HCT116 (cell line): ENCODE measurements at regions not wholly inside any gene's neighbourhood (a gene's known extent, or its start where the extent isn't known, plus 50 kb on each side); places are given as distances from the start of the nearest gene placed in this dataset.

Experiments
- ATAC-seq: fragments of 200-7000 bp; cut with Tn5 transposase; 2 replicates; pipeline ENCODE4 v1.9.1; 2020; ENCODE audit warnings: mild to moderate bottlenecking, moderate library complexity
- BruUV-seq: library from RNA; stranded (reverse); fragments of 400-500 nt; replicated peaks from 2 replicates; lab custom pipeline; 2021; lab: Mats Ljungman, UMichigan
- CTCF ChIA-PET: fragments of 300-600 bp; sonication (Branson Sonifier 250); formaldehyde crosslinking; loops from one replicate; lab custom pipeline; 2021; ENCODE audit warnings: antibody characterized with exemption; lab: Charles Lee
- POLR2A ChIA-PET: fragments of 300-600, 350-600 bp; sonication (Branson Sonifier 250); formaldehyde crosslinking; loops from one replicate; lab custom pipeline; 2021; ENCODE audit warnings: antibody characterized with exemption; lab: Charles Lee
- RAD21 ChIA-PET, 2 experiments: fragments of 300-600 bp; sonication (Branson Sonifier 250); formaldehyde crosslinking; loops; one replicate each; lab custom pipeline; 2023; ENCODE audit warnings: low total read pairs in 2 of 2; ENCODE audit not compliant: uncharacterized antibody in 2 of 2, unreplicated experiment in 2 of 2, low non-redundant PET in 1 of 2; lab: Charles Lee
- DNase-seq: peaks from one replicate; pipeline ENCODE4 v3.0.0-alpha.2; 2010; ENCODE audit warnings: low read depth, low spot score
- H2AFZ ChIP-seq: fragments of 200-600 bp; shearing (Covaris generic), sonication (generic); 2 replicates; pipeline ENCODE4 v1.6.1; 2017; ENCODE audit warnings: low read depth, mixed run types, mixed read lengths, antibody characterized with exemption, low read length; ENCODE audit not compliant: poor library complexity, severe bottlenecking
- H3K27ac ChIP-seq: 2 replicates; pipeline ENCODE4 v1.5.1; 2012; ENCODE audit warnings: low read depth, low read length
- H3K27me3 ChIP-seq: fragments of 200-600 bp; sonication (generic); 2 replicates; pipeline ENCODE4 v1.6.1; 2016; ENCODE audit warnings: mixed run types, low read length, mixed read lengths; ENCODE audit not compliant: insufficient read depth
- H3K36me3 ChIP-seq, 2 experiments: fragments of 200-500 bp in 1 of 2; fragments of 200-600 bp in 1 of 2; sonication (Bioruptor generic) in 1 of 2; sonication (generic) in 1 of 2; 2 replicates each; pipeline versions ENCODE4 v1.5.1 to v1.6.1; 2014 to 2016; ENCODE audit warnings: low read length in 2 of 2, inconsistent platforms in 1 of 2, mixed read lengths in 1 of 2, mixed run types in 1 of 2; ENCODE audit not compliant: insufficient read depth in 2 of 2, control insufficient read depth in 1 of 2
- H3K4me1 ChIP-seq, 2 experiments: fragments of 200-600 bp in 1 of 2; sonication (generic) in 1 of 2; 2 replicates each; pipeline versions ENCODE4 v1.5.1 to v1.6.1; 2012 to 2017; ENCODE audit warnings: low read length in 2 of 2, inconsistent platforms in 1 of 2, mild to moderate bottlenecking in 1 of 2, mixed read lengths in 1 of 2, mixed run types in 1 of 2, moderate library complexity in 1 of 2; ENCODE audit not compliant: insufficient read depth in 2 of 2, control insufficient read depth in 1 of 2
- H3K4me2 ChIP-seq: fragments of 200-600 bp; sonication (generic); 2 replicates; pipeline ENCODE4 v1.6.1; 2017; ENCODE audit warnings: mixed run types, low read length, mixed read lengths
- H3K4me3 ChIP-seq, 2 experiments: fragments of 200-600 bp in 1 of 2; sonication (generic) in 1 of 2; replicated peaks in 1 of 2; 2 replicates each; pipeline ENCODE4 v1.5.1; 2011 to 2016; ENCODE audit warnings: low read length in 2 of 2, control low read depth in 1 of 2, low read depth in 1 of 2, mild to moderate bottlenecking in 1 of 2, mixed read lengths in 1 of 2, mixed run types in 1 of 2
- H3K79me2 ChIP-seq: fragments of 200-600 bp; sonication (generic); 2 replicates; pipeline ENCODE4 v1.6.1; 2017; ENCODE audit warnings: mild to moderate bottlenecking, mixed run types, low read length, moderate library complexity, mixed read lengths; ENCODE audit not compliant: insufficient read depth
- H3K9ac ChIP-seq: fragments of 200-600 bp; sonication (generic); 2 replicates; pipeline ENCODE4 v1.6.1; 2016; ENCODE audit warnings: low read length, mixed read lengths
- H3K9me2 ChIP-seq: fragments of 200-600 bp; sonication (generic), shearing (Covaris generic); 2 replicates; pipeline ENCODE4 v1.6.1; 2017; ENCODE audit warnings: mixed run types, mild to moderate bottlenecking, moderate library complexity; ENCODE audit not compliant: insufficient read depth
- H3K9me3 ChIP-seq, 2 experiments: fragments of 200-500 bp in 1 of 2; fragments of 200-600 bp in 1 of 2; sonication (Bioruptor generic) in 1 of 2; sonication (generic) in 1 of 2; 2 replicates each; pipeline ENCODE4 v1.6.1; 2014 to 2017; ENCODE audit warnings: low read length in 2 of 2, mixed read lengths in 2 of 2, inconsistent platforms in 1 of 2, low read depth in 1 of 2, mild to moderate bottlenecking in 1 of 2, mixed run types in 1 of 2, moderate library complexity in 1 of 2; ENCODE audit not compliant: control insufficient read depth in 1 of 2, insufficient read depth in 1 of 2
- H4K20me1 ChIP-seq: fragments of 200-600 bp; sonication (generic), shearing (Covaris generic); 2 replicates; pipeline ENCODE4 v1.6.1; 2017; ENCODE audit warnings: mixed run types, mild to moderate bottlenecking, moderate library complexity; ENCODE audit not compliant: insufficient read depth
- ATF3 ChIP-seq: IDR thresholded peaks from 2 replicates; pipeline ENCODE4 v1.6.1; 2012
- CEBPB ChIP-seq: IDR thresholded peaks from 2 replicates; pipeline ENCODE4 v1.6.1; 2012; ENCODE audit warnings: low read depth
- CTCF ChIP-seq, 3 experiments: fragments of 200-600 bp in 1 of 3; sonication (generic) in 1 of 3; IDR thresholded peaks in 2 of 3; conservative IDR thresholded peaks in 1 of 3; 2 replicates each; pipeline ENCODE4 v1.5.1; 2012 to 2017; ENCODE audit warnings: low read depth in 2 of 3, low read length in 2 of 3, antibody characterized with exemption in 1 of 3, borderline replicate concordance in 1 of 3, control low read depth in 1 of 3, mild to moderate bottlenecking in 1 of 3, mixed read lengths in 1 of 3, mixed run types in 1 of 3, moderate library complexity in 1 of 3; ENCODE audit not compliant: insufficient read depth in 1 of 3
- EGR1 ChIP-seq: IDR thresholded peaks from 2 replicates; pipeline ENCODE4 v1.6.1; 2012; ENCODE audit warnings: low read depth
- ELF1 ChIP-seq: IDR thresholded peaks from 2 replicates; pipeline ENCODE4 v1.6.1; 2012; ENCODE audit warnings: low read depth, borderline replicate concordance
- EZH2 ChIP-seq: fragments of 200-600 bp; sonication (generic); IDR thresholded peaks from 2 replicates; pipeline ENCODE4 v1.6.1; 2017; ENCODE audit warnings: antibody characterized with exemption, mixed run types
- EZH2phosphoT487 ChIP-seq: fragments of 200-600 bp; IDR thresholded peaks from 2 replicates; pipeline ENCODE4 v1.6.1; 2018; ENCODE audit warnings: antibody characterized with exemption, borderline replicate concordance
- FOSL1 ChIP-seq: IDR thresholded peaks from 2 replicates; pipeline ENCODE4 v1.6.1; 2012; ENCODE audit warnings: low read depth
- JUND ChIP-seq: IDR thresholded peaks from 2 replicates; pipeline ENCODE4 v1.6.1; 2012
- POLR2AphosphoS5 ChIP-seq: IDR thresholded peaks from 2 replicates; pipeline ENCODE4 v1.6.1; 2011; ENCODE audit warnings: mild to moderate bottlenecking, low read depth, low read length, moderate library complexity
- RAD21 ChIP-seq: IDR thresholded peaks from 2 replicates; pipeline ENCODE4 v1.6.1; 2012; ENCODE audit warnings: low read depth, mild to moderate bottlenecking
- SP1 ChIP-seq: IDR thresholded peaks from 2 replicates; pipeline ENCODE4 v1.6.1; 2012; ENCODE audit warnings: low read depth
- SRF ChIP-seq: IDR thresholded peaks from 2 replicates; pipeline ENCODE4 v1.6.1; 2012; ENCODE audit warnings: low read depth
- TCF7L2 ChIP-seq: IDR thresholded peaks from 2 replicates; pipeline ENCODE4 v1.7.0; 2011; ENCODE audit warnings: borderline replicate concordance, inconsistent platforms; ENCODE audit not compliant: insufficient read depth, insufficient read length; ENCODE audit errors: extremely low read depth
- YY1 ChIP-seq: IDR thresholded peaks from 2 replicates; pipeline ENCODE4 v1.6.1; 2011; ENCODE audit warnings: low read length, low read depth, moderate library complexity, mild to moderate bottlenecking; ENCODE audit not compliant: insufficient replicate concordance; ENCODE audit errors: extremely low read depth
- ZFX ChIP-seq: fragments of 450-650 bp; IDR thresholded peaks from 2 replicates; pipeline ENCODE4 v1.6.1; 2017
- ZNF274 ChIP-seq: fragments of 200-500 bp; sonication (Bioruptor generic); IDR thresholded peaks from 2 replicates; pipeline ENCODE4 v1.6.1; 2014; ENCODE audit warnings: mild to moderate bottlenecking, low read depth, low read length, inconsistent platforms
- intact Hi-C: fragments of 100-400 bp; cut with micrococcal nuclease; formaldehyde crosslinking; loops from 2 replicates; pipeline ENCODE4 v1.10.0; 2022
- TF ChIP-seq, protein P1 (sequence below): IDR thresholded peaks from 2 replicates; pipeline ENCODE4 v1.6.1; 2012
- TF ChIP-seq, protein P2 (sequence below): IDR thresholded peaks from 2 replicates; pipeline ENCODE4 v1.6.1; 2011; ENCODE audit warnings: mild to moderate bottlenecking, low read length, moderate library complexity; ENCODE audit not compliant: insufficient replicate concordance; ENCODE audit errors: extremely low read depth

DNA sequence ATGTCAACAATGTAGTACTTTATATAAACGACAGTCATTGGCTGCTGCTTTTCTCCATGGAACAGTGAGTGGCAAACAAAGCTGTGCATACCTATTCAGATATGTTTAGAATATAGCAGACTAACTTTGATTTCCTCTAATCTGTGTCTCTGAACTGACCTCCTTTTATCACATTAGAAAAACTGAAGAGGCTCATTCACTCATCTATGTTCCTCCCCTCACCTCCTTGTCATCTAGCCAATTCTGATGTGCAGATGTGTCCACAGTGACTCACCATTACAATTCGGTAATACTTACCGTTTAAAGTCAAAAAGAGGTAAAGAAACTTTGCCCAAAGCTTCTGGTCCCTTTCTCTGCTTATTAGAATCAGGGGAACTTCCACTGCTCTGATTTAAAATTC lies 51.5 kb upstream of the RPS13 start:
- TF ChIP-seq JUND (no peak), SP1 (no peak), EZH2phosphoT487 (no peak), TCF7L2 (no peak), POLR2AphosphoS5 (no peak), ZFX (no peak), YY1 (no peak), SRF (no peak), FOSL1 (no peak), ELF1 (no peak), CTCF (IDR thresholded peaks at IDR 0.05 in 2 of 3, conservative IDR thresholded peaks at IDR 0.05 in 1 of 3; ENCODE audit: borderline replicate concordance in 1 of 3, insufficient read depth in 1 of 3, low read depth in 2 of 3, low read length in 2 of 3) (no peak), ZNF274 (no peak), CEBPB (no peak), ATF3 (no peak), RAD21 (no peak), EGR1 (no peak), EZH2 (no peak)
- TF ChIP-seq, protein P1, sequence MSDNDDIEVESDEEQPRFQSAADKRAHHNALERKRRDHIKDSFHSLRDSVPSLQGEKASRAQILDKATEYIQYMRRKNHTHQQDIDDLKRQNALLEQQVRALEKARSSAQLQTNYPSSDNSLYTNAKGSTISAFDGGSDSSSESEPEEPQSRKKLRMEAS: no peak
- TF ChIP-seq, protein P2, sequence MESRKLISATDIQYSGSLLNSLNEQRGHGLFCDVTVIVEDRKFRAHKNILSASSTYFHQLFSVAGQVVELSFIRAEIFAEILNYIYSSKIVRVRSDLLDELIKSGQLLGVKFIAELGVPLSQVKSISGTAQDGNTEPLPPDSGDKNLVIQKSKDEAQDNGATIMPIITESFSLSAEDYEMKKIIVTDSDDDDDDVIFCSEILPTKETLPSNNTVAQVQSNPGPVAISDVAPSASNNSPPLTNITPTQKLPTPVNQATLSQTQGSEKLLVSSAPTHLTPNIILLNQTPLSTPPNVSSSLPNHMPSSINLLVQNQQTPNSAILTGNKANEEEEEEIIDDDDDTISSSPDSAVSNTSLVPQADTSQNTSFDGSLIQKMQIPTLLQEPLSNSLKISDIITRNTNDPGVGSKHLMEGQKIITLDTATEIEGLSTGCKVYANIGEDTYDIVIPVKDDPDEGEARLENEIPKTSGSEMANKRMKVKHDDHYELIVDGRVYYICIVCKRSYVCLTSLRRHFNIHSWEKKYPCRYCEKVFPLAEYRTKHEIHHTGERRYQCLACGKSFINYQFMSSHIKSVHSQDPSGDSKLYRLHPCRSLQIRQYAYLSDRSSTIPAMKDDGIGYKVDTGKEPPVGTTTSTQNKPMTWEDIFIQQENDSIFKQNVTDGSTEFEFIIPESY: no peak
- TF ChIP-seq, all 23 proteins: peak for 0
- RAD21 ChIA-PET: no interaction called here
- no peaks in the 10 kb centered on the region for H3K27me3 ChIP-seq
- no peak for ATAC-seq
- intact Hi-C loops: no loop called here
- H2AFZ ChIP-seq: no peak overlapping the region
- H4K20me1 ChIP-seq: no peaks in the 10 kb centered on the region
- no peaks in the 10 kb centered on the region for H3K9me2 ChIP-seq
- no peak overlapping the region for H3K4me3 ChIP-seq
- H3K4me1 ChIP-seq: no peaks in the 10 kb centered on the region
- H3K27ac ChIP-seq: no peak overlapping the region
- H3K9ac ChIP-seq: no peak overlapping the region
- DNase-seq: no peak
- no TSS peak for BruUV-seq
- no peaks in the 10 kb centered on the region for H3K9me3 ChIP-seq
- CTCF ChIA-PET: no interaction called here
- no peak overlapping the region for H3K4me2 ChIP-seq
- peaks cover 2 to 12% of the 10 kb centered on the region in 2 experiments; a peak in 3 of 4 replicates for H3K36me3 ChIP-seq
- H3K79me2 ChIP-seq: no peaks in the 10 kb centered on the region
- POLR2A ChIA-PET: no interaction called here
